ENCODE measurements at regions not wholly inside any gene's neighbourhood (a gene's known extent, or its start where the extent isn't known, plus 50 kb on each side); places are given as distances from the start of the nearest gene placed in this dataset.

DNA sequence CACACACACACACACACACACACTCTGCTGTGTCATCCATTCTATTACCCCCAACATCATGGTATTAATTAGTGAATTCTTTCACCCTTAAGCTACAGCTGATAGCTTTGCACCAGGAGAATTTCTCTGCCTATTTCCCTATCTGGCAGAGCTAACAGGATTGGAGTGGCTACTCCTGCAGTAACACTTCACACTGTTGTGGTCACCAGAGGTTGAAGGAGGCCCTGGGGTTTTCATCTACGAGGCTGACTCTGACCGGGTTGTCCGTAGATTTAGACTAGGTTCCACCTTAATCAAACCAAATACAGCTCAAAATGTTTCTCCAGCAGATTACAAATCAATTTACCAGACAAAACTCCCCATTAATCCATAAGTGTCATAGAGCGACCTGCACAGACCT is 69.2 kb upstream of the RIPOR2 start:
- H3K79me2 ChIP-seq (ENCODE audit: control insufficient read depth, low read length) = no peaks in the 10 kb centered on the region
- TF ChIP-seq EZH2phosphoT487 (IDR thresholded peaks at IDR 0.05; ENCODE audit: borderline replicate concordance, low read length) = no peak
- TF ChIP-seq, protein P1, sequence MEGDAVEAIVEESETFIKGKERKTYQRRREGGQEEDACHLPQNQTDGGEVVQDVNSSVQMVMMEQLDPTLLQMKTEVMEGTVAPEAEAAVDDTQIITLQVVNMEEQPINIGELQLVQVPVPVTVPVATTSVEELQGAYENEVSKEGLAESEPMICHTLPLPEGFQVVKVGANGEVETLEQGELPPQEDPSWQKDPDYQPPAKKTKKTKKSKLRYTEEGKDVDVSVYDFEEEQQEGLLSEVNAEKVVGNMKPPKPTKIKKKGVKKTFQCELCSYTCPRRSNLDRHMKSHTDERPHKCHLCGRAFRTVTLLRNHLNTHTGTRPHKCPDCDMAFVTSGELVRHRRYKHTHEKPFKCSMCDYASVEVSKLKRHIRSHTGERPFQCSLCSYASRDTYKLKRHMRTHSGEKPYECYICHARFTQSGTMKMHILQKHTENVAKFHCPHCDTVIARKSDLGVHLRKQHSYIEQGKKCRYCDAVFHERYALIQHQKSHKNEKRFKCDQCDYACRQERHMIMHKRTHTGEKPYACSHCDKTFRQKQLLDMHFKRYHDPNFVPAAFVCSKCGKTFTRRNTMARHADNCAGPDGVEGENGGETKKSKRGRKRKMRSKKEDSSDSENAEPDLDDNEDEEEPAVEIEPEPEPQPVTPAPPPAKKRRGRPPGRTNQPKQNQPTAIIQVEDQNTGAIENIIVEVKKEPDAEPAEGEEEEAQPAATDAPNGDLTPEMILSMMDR (IDR thresholded peaks at IDR 0.05; ENCODE audit: low read depth, low read length, poor library complexity, severe bottlenecking) = no peak
- H3K4me2 ChIP-seq (ENCODE audit: low read length) = no peak overlapping the region
- H3K9me2 ChIP-seq (replicated peaks; ENCODE audit: control insufficient read depth, low read length) = no peaks in the 10 kb centered on the region
- peaks cover 22% of the 10 kb centered on the region for H3K4me1 ChIP-seq (ENCODE audit: control insufficient read depth, low read length)
- H4K20me1 ChIP-seq (ENCODE audit: control insufficient read depth, insufficient read depth, low read depth, low read length) = no peaks in the 10 kb centered on the region
- no peak overlapping the region for H3K27ac ChIP-seq (ENCODE audit: low read depth, low read length)
- no peaks in the 10 kb centered on the region for H3K27me3 ChIP-seq (ENCODE audit: control insufficient read depth, low read length)
- no peak overlapping the region for H3K4me3 ChIP-seq (ENCODE audit: low read length)
- H3F3A ChIP-seq (ENCODE audit: control insufficient read depth, insufficient read depth) = peaks cover 10% of the 10 kb centered on the region
- H3K9me3 ChIP-seq (ENCODE audit: control insufficient read depth, insufficient read depth, low read length) = no peaks in the 10 kb centered on the region
- no peaks in the 10 kb centered on the region for H3K36me3 ChIP-seq (ENCODE audit: control insufficient read depth, low read length)

DNA sequence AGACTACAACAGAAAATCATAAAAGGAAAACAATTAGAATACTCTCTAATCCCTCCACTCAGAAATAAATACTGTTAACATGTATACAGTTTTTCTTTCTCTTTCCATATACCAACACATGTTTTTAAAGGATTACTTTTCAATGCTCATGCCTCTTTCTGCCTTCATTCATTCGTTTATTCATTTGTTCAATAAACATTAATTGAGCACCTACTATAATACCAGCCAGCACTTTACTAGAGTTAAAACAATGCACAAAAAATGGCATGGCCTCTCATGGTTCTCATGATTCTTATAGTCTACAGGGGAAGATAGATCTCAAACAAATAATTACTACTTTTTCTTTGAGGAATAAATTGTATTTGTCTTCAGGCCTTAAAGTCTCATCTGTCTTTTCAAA is 70.3 kb upstream of the RIPOR2 start:
- H3K79me2 ChIP-seq (ENCODE audit: control insufficient read depth, low read length) = no peaks in the 10 kb centered on the region
- no peaks in the 10 kb centered on the region for H3K9me2 ChIP-seq (replicated peaks; ENCODE audit: control insufficient read depth, low read length)
- peak overlapping the region; percentile 76 for H3K4me2 ChIP-seq (ENCODE audit: low read length)
- TF ChIP-seq EZH2phosphoT487 (IDR thresholded peaks at IDR 0.05; ENCODE audit: borderline replicate concordance, low read length) = no peak
- TF ChIP-seq, protein P1 (IDR thresholded peaks at IDR 0.05; ENCODE audit: low read depth, low read length, poor library complexity, severe bottlenecking) = no peak
- no peaks in the 10 kb centered on the region for H3K36me3 ChIP-seq (ENCODE audit: control insufficient read depth, low read length)
- no peaks in the 10 kb centered on the region for H3K9me3 ChIP-seq (ENCODE audit: control insufficient read depth, insufficient read depth, low read length)
- peak overlapping the region; percentile 7; the same call in 1 of the 2 replicates for H3K27ac ChIP-seq (ENCODE audit: low read depth, low read length)
- H3K4me3 ChIP-seq (ENCODE audit: low read length) = peak overlapping the region; percentile 51
- H4K20me1 ChIP-seq (ENCODE audit: control insufficient read depth, insufficient read depth, low read depth, low read length) = no peaks in the 10 kb centered on the region
- H3K27me3 ChIP-seq (ENCODE audit: control insufficient read depth, low read length) = no peaks in the 10 kb centered on the region
- H3K4me1 ChIP-seq (ENCODE audit: control insufficient read depth, low read length) = peaks cover 22% of the 10 kb centered on the region
- peaks cover 10% of the 10 kb centered on the region for H3F3A ChIP-seq (ENCODE audit: control insufficient read depth, insufficient read depth)

DNA sequence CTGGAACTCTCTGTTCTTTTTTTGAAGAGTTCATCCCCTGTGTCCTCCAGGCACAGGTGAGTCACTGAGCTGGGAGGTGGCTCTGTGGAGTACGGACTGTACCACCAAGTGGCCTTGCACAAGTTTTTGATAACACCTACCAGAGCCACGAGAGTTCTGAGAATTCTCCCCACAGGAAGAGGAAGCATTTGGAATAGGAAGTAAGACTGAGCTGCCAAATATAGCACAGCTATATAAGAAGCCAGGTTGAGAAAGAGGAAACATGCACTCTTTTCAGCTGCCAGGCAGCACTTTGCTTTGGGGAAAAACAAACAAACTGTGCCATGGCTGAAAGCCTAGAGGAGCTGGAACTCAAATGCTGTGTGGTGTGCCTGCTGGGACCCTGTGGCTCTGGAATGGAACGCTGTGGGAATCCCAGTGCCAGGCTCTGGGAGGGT is 70.8 kb upstream of the RIPOR2 start:
- no peak for TF ChIP-seq EZH2phosphoT487 (IDR thresholded peaks at IDR 0.05; ENCODE audit: borderline replicate concordance, low read length)
- TF ChIP-seq, protein P1 (IDR thresholded peaks at IDR 0.05; ENCODE audit: low read depth, low read length, poor library complexity, severe bottlenecking) = no peak
- Histone ChIP-seq H3K27ac (ENCODE audit: low read depth, low read length) (peak overlapping the region; percentile 7; the same call in 1 of the 2 replicates), H4K20me1 (ENCODE audit: control insufficient read depth, insufficient read depth, low read depth, low read length) (no peaks in the 10 kb centered on the region), H3K4me1 (ENCODE audit: control insufficient read depth, low read length) (peaks cover 22% of the 10 kb centered on the region), H3K79me2 (ENCODE audit: control insufficient read depth, low read length) (no peaks in the 10 kb centered on the region), H3K9me2 (replicated peaks; ENCODE audit: control insufficient read depth, low read length) (no peaks in the 10 kb centered on the region), H3K36me3 (ENCODE audit: control insufficient read depth, low read length) (no peaks in the 10 kb centered on the region), H3K27me3 (ENCODE audit: control insufficient read depth, low read length) (no peaks in the 10 kb centered on the region), H3K4me3 (ENCODE audit: low read length) (peak overlapping the region; percentile 51), H3F3A (ENCODE audit: control insufficient read depth, insufficient read depth) (peaks cover 10% of the 10 kb centered on the region), H3K9me3 (ENCODE audit: control insufficient read depth, insufficient read depth, low read length) (no peaks in the 10 kb centered on the region), H3K4me2 (ENCODE audit: low read length) (peak overlapping the region; percentile 76)

All from DOHH2 (cell line).